NCI-H524 (cell line): ENCODE measurements at regions not wholly inside any gene's neighbourhood (a gene's known extent, or its start where the extent isn't known, plus 50 kb on each side); places are given as distances from the start of the nearest gene placed in this dataset.

Experiments used
- DNase-seq, 2 experiments: peaks; one replicate each; lab custom pipeline; 2025; lab: John Stamatoyannopoulos, UW

- DNase-seq: no peak
Observed at GRCh38 chr2:18787726-18788125, 198.4 kb upstream of the NT5C1B start.

DNA sequence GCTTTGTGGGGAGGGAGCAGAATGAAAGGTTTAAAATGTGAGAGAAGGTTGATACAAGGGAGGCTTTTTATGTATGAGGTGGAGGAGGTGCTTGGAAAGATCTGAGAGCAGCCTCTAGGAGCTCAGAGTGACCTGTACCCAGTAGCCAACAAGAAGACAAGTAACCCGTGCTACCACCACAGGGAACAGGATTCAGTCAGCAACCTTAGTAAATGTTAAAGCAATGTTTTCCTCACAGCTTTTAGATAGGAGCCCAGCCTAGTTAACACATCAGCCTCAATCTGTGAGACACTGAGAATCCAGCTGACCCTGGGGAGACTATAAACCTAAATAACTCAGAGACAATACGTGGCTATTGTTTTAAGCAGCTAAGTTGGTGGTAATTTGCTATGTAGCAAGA lies 194.9 kb upstream of the NT5C1B start:
- no peak for DNase-seq

GRCh38 chr2:18781541-18782280 lies 192.3 kb upstream of the NT5C1B start:
- no peak for DNase-seq

DNA sequence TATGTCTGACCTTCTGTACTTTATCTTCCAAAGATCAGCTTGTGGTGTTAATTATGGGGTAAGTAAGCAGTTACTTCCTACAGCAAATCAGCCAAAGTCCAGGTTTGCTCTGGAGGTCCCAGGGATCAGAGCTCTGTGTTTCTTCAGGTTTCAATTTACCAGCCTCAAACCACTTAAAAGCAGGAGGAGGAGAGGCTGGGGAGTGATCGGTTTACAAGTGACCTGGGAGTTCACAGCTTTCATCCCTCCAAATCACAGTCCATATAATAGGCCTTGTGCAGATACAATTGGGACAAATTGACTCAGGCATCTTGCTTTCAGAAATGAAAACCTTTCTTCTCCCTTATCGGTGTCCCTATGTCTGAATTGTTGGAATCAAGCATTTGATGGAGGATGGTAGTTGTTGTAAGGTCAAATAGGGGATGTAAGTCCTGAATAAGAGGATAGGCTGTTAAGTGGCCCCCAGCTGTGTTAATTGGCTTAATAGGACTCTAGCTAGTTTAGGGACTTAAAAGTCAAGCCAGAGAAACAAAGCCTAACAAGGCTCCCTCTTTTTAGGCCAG lies 188.0 kb upstream of the NT5C1B start:
- peak; percentile 88 to 93 for DNase-seq

DNA sequence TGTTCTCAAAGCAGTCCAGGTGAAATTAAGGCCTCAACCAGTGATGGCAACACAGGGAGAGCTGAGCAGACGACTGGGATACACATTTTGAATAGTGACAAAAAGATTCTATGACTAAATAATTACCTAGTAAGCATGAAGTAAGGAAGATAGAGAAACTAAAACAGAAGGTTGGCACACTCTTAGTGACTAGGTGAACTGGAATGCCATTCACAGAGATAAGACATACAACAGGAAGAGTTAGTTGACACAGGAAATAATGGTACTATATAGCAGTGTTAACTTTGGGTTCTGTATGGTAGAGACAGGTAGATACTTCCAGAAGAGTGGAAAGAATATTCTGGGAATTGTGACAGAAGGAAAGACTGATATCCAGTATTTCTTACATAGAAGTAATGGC lies 181.8 kb upstream of the NT5C1B start:
- no peak for DNase-seq

GRCh38 chr2:18763338-18763737 lies 174.0 kb upstream of the NT5C1B start:
- no peak for DNase-seq

DNA sequence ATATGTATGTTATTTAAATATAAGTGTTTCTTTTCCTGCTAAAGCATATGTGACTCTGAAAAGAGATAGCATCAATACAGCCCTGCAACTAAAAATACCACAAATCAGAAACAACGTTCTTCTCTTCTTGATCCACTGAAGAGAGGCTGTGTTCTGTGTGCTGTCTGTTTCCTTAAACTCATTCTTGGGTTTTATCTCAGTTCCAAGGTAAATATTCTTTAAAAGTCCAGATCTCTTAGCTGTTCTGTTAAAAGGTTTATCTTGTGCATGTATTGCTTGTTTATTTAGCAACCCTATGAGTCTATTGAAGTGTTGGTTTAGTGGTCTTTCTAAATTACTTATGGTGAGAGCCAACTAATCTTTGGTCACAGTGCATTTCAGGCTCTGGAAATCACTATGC lies 173.3 kb upstream of the NT5C1B start:
- DNase-seq: no peak

DNA sequence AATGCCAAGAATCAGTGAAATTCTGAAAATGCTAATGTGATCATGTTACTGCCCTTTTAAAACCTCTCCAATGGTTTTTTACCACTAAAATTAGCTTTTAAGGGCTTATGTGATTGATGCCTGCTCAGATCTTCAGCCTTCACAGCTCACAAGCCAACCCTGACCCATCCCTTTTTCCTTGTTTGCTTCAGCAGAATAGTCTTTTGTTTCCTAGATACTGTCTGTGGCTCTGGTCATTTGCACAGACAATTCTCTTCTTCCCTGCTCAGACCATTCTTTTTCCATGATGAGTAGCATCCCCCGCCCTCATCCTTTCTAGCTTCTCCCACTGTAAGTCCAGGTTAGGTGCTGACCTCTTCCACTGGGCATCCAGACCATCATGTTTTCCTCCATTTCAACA lies 164.9 kb upstream of the NT5C1B start:
- DNase-seq: no peak

DNA sequence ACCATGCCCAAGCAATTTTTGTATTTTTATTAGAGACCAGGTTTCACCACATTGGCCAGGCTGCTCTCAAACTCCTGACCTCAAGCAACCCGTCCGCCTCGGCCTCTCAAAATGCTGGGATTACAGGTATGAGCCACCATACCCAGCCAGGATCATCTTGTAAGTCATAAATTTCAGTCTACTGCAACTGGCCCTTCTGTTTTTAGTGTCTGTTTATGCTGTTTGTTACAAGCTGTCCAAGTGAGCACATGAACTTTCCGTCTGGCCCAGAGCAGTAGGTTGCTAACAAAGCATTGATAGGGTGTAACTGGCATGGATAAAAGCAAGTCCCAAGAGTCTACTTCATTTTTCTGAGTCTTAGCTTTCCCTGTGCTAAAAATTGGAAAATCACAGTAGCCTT lies 164.4 kb upstream of the NT5C1B start:
- no peak for DNase-seq

- no peak for DNase-seq
Observed at GRCh38 chr2:18752667-18753422, 163.5 kb upstream of the NT5C1B start.

DNA sequence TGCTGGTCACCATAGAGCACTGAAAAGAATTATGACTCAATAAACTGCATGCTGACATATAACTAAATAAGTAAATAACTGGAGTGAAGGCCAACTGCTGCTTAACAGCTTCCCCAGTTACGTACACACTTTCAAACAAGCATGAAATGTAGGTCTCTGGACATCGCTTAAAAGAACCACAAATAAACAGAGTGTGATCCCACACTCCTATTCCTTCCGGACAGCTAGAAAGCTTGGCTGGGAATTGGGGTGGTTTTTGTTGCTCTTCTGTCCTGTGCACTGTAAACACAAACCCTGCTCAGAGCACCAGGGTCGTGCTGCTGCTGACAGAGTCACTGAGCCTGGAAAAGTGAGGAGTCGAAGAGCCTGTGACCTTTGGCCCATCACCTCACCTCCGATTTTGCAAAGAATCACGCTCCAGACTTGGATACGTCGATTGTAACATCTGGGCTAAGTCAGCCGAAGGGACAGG lies 162.7 kb upstream of the NT5C1B start:
- DNase-seq: no peak

DNA sequence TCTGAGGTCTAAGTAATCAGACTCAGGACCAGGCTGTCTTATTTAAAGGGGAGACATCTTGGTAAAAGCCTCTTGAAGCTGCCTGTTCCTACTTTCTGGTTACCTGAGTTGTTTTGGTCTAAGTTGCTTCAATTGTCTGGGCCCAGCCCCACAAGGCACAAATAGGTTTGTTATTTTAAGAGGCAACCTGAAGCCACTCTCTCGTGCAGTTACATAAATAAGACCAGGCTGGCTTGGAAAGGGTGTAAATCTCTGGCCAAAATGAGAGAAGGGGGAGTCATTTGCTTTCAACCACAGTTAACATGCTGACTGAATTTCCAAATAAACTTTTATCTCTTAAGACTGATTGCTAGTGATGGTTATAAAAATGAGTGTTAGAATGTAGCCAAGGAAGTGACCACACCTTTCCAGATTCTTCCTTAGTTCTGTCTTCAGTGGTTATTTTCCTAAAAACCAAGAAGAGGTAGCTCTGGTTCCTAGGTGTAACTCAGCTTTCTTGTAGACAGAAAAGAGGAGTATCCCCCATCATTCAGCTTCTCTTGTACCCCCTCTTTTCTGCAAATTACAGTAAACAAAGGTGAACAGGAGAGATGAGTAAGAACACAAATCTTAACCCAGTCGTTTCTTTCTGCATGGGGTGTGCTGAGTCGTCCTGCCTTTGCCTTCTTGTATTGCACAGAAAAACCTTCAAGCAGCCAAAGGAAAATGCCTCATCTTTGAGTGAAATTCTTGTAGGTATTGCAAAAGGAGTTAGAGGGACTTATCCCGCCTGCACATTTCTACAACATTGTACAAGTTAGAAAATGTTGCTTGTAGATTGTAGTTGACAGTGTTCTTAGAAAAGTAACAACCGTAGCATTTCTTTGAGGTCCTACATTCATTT lies 161.5 kb upstream of the NT5C1B start:
- no peak for DNase-seq

GRCh38 chr2:18749912-18750526 lies 160.7 kb upstream of the NT5C1B start:
- peak in 1 of 2 experiments; percentile 54 for DNase-seq

DNA sequence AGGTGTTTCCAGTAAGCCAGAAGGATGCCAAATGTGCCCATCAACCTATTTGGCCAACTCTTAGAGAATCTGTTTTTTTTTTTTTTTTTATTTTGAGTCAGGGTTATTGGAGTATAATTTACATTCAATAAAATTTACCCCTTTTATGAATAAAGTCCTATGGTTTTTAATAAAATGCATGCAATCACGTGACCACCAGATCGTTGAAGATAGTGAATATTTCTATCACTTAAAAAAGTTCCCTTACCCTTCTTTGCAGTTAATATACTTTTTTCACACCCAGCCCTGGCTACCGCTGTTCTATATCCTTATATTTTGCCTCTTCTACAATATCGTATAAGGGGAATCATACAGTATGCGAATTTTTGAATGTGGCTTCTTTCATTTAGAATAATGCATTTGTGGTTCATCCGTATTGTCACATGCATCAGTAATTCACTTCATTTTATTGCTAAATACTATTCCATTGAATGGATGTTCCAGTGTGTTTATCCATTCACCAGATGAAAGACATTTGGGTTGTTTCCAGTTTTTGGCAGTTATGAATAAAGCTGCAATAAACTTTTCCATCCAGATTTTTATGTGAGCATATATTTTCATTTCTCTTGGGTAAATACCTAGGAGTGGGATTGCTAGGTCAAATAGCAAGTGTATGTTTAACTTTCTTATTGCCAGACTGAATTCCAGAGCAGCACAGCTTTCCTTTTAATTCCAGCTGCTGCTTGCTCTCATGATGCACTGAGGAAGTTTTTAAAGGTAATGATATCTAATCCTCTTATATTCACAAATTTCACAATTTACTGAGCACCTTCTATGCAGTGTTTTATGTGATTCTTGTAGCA lies 156.3 kb upstream of the NT5C1B start:
- DNase-seq: no peak

- no peak for DNase-seq
Observed at GRCh38 chr2:18741895-18742732, 152.7 kb upstream of the NT5C1B start.

GRCh38 chr2:18741191-18741590 lies 151.8 kb upstream of the NT5C1B start:
- DNase-seq: no peak

- DNase-seq: no peak
Observed at GRCh38 chr2:18740474-18740881, 151.1 kb upstream of the NT5C1B start.

DNA sequence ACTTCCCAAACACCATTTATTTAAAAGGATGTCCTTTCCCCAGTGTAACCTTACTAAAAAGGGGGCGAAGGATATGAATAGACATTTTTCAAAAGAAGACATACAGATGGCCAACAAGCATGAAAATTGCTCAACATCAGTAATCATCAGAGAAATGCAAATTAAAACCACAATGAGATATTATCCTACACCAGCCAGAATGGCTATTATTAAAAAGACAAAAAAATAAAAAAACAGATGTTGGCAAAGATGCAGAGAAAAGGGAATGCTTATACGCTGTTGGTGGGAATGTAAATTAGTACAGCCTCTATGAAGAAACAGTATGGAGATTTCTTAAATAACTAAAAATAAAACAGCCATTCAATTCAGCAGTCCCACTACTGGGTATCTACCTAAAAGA lies 142.3 kb upstream of the NT5C1B start:
- no peak for DNase-seq

DNA sequence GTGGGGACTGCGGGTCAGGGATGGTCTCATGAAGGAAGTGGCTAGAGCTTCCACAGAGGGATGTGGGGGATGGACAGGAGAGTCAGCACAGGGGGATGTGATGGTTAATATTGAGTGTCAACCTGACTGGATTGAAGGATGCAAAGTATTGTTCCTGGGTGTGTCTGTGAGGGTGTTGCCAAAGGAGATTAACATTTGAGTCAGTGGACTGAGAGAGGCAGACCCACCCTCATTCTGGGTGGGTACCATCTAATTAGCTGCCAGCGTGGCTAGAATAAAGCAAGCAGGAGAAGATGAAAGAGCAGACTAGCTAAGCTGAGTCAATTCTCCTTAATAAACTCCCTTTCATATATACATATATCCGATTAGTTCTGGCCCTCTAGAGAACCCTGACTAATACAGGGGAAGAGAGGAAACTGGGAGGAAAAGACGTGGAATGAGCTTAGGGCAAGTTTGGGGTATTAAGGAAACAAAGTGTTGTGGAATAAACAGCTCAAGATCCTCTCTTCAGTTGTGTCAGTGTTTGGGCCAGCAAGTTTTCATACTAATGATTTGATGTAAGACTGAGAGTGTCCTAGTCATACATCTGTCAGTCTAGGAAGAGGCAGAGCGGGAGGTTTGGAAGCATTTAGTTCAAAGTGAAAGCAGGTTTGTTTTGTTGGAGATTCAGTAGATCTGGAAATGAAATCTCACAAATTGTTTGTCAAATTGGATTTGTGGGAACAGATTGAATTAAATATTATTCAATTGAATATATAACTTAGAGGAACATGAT lies 135.2 kb upstream of the NT5C1B start:
- no peak for DNase-seq
